Vagina (tissue), 2 donors: ENCODE measurements at regions not wholly inside any gene's neighbourhood (a gene's known extent, or its start where the extent isn't known, plus 50 kb on each side); places are given as distances from the start of the nearest gene placed in this dataset.

Experiments used
- DNase-seq, 2 donors: peaks; one replicate each; pipeline ENCODE4 v3.0.0-alpha.2; 2017; ENCODE audit errors: extremely low spot score in 2 of 2
- H3K27ac ChIP-seq: fragments of 200-600 bp; sonication (generic); one replicate; pipeline ENCODE4 v1.5.1; 2019
- H3K27me3 ChIP-seq: fragments of 200-600 bp; sonication (generic); one replicate; pipeline ENCODE4 v1.5.1; 2019
- H3K36me3 ChIP-seq, 2 donors: fragments of 200-600 bp; sonication (generic); one replicate each; pipeline ENCODE4 v1.5.1; 2017 to 2019
- H3K4me1 ChIP-seq: fragments of 200-600 bp; sonication (generic); one replicate; pipeline ENCODE4 v1.5.1; 2019
- H3K4me3 ChIP-seq, 2 donors: fragments of 200-600 bp; sonication (generic); 1 replicate in 1 of 2; 2 replicates in 1 of 2; pipeline ENCODE4 v1.5.1; 2016 to 2019
- H3K9me3 ChIP-seq: fragments of 200-600 bp; sonication (generic); one replicate; pipeline ENCODE4 v1.5.1; 2019
- POLR2A ChIP-seq, 2 donors: fragments of 450-650 bp; IDR thresholded peaks; one replicate each; pipeline ENCODE4 v1.6.1; 2017; ENCODE audit warnings: antibody characterized with exemption in 2 of 2, mild to moderate bottlenecking in 2 of 2, moderate library complexity in 2 of 2
- POLR2AphosphoS5 ChIP-seq, 2 donors: sonication (generic); formaldehyde crosslinking; IDR thresholded peaks; one replicate each; pipeline ENCODE4 v1.9.0; 2017; ENCODE audit warnings: antibody characterized with exemption in 2 of 2, mild to moderate bottlenecking in 2 of 2, low read depth in 1 of 2; ENCODE audit not compliant: insufficient read depth in 1 of 2
- intact Hi-C: fragments of 100-400 bp; cut with DNase I; formaldehyde crosslinking; loops from one replicate; pipeline ENCODE4 v1.15.1; 2023
- TF ChIP-seq, protein P1 (sequence below), 3 experiments: fragments of 450-650 bp in 2 of 3; fragments of 200-600 bp in 1 of 3; sonication (generic) in 1 of 3; IDR thresholded peaks; one replicate each; pipeline ENCODE4 v1.5.1; 2017 to 2019; ENCODE audit warnings: antibody characterized with exemption in 3 of 3, mild to moderate bottlenecking in 2 of 3, moderate library complexity in 2 of 3

DNA sequence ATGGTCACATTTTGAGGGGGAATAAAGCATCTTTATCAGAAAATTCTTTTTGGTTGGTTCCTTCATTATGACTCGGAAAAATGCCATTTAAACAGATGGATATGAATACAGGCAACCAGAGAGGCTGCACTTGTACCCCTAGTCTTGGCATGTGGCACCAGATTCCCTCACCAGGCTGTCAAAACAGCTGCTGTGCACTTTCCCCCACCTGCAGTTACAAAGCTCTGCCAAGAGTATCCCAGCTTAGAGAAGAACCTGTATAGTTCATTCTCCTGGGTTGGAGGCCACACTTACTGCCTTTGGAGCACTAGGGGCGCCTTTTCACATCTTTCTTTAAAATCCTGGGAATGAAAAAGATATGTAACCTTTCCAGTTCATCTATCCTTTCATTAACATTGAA is 190.3 kb downstream of the KIF2B start:
- H3K27ac ChIP-seq = no peak overlapping the region
- no peaks in the 10 kb centered on the region for H3K36me3 ChIP-seq
- DNase-seq = no peak
- H3K9me3 ChIP-seq = no peaks in the 10 kb centered on the region
- intact Hi-C loops = no loop called here
- no peaks in the 10 kb centered on the region for H3K27me3 ChIP-seq
- no peak for TF ChIP-seq POLR2A (IDR thresholded peaks at IDR 0.05)
- TF ChIP-seq, protein P1, sequence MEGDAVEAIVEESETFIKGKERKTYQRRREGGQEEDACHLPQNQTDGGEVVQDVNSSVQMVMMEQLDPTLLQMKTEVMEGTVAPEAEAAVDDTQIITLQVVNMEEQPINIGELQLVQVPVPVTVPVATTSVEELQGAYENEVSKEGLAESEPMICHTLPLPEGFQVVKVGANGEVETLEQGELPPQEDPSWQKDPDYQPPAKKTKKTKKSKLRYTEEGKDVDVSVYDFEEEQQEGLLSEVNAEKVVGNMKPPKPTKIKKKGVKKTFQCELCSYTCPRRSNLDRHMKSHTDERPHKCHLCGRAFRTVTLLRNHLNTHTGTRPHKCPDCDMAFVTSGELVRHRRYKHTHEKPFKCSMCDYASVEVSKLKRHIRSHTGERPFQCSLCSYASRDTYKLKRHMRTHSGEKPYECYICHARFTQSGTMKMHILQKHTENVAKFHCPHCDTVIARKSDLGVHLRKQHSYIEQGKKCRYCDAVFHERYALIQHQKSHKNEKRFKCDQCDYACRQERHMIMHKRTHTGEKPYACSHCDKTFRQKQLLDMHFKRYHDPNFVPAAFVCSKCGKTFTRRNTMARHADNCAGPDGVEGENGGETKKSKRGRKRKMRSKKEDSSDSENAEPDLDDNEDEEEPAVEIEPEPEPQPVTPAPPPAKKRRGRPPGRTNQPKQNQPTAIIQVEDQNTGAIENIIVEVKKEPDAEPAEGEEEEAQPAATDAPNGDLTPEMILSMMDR (IDR thresholded peaks at IDR 0.05) = no peak
- TF ChIP-seq POLR2AphosphoS5 (IDR thresholded peaks at IDR 0.05; ENCODE audit: insufficient read depth in 1 of 2, low read depth in 1 of 2) = no peak
- no peaks in the 10 kb centered on the region for H3K4me1 ChIP-seq
- no peak overlapping the region for H3K4me3 ChIP-seq

DNA sequence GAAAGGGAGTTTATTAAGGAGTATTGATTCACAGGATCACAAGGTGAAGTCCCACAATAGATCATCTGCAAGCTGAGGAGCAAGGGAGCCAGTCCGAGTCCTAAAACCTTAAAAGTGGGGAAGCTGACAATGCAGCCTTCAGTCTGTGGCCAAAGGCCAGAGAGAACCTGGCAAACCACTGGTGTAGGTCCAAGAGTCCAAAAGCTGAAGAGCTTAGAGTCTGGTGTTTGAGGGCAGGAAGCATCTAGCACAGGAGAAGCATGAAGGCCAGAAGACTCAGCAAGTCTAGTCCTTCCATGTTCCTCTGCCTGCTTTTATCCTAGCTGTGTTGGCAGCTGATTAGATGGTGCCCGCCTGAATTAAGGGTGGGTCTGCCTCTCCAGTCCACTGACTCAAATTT is 193.0 kb downstream of the KIF2B start:
- no peak overlapping the region for H3K27ac ChIP-seq
- no peaks in the 10 kb centered on the region for H3K9me3 ChIP-seq
- H3K4me1 ChIP-seq = no peaks in the 10 kb centered on the region
- no peak for DNase-seq
- no peak for TF ChIP-seq POLR2A (IDR thresholded peaks at IDR 0.05)
- TF ChIP-seq, protein P1 (IDR thresholded peaks at IDR 0.05) = no peak
- TF ChIP-seq POLR2AphosphoS5 (IDR thresholded peaks at IDR 0.05; ENCODE audit: insufficient read depth in 1 of 2, low read depth in 1 of 2) = no peak
- no peak overlapping the region for H3K4me3 ChIP-seq
- intact Hi-C loops = no loop called here
- no peaks in the 10 kb centered on the region for H3K36me3 ChIP-seq
- no peaks in the 10 kb centered on the region for H3K27me3 ChIP-seq

DNA sequence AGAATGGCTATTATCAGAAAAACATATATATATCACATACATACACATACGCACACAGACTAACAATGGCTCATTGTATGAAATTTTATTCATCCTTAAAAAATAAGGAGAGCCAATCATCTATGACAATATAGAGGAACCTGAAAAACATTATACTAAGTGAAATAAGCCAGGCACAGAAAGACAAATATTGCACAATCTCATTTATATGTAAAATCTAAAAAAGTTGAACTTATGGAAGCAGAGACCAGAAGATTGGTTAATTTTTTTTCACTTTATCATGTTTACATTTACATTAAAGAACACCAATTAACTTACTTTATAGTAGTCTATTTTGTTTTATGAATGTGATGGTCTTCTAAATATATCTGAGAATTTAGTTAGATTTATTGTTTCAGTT is 198.7 kb downstream of the KIF2B start:
- no peak for DNase-seq
- Histone ChIP-seq H3K27me3 (no peaks in the 10 kb centered on the region), H3K4me3 (no peak overlapping the region), H3K9me3 (no peaks in the 10 kb centered on the region), H3K4me1 (no peaks in the 10 kb centered on the region), H3K27ac (no peak overlapping the region), H3K36me3 (no peaks in the 10 kb centered on the region)
- intact Hi-C loops = no loop called here
- TF ChIP-seq POLR2AphosphoS5 (IDR thresholded peaks at IDR 0.05; ENCODE audit: insufficient read depth in 1 of 2, low read depth in 1 of 2) = no peak
- no peak for TF ChIP-seq POLR2A (IDR thresholded peaks at IDR 0.05)
- TF ChIP-seq, protein P1 (IDR thresholded peaks at IDR 0.05) = no peak

DNA sequence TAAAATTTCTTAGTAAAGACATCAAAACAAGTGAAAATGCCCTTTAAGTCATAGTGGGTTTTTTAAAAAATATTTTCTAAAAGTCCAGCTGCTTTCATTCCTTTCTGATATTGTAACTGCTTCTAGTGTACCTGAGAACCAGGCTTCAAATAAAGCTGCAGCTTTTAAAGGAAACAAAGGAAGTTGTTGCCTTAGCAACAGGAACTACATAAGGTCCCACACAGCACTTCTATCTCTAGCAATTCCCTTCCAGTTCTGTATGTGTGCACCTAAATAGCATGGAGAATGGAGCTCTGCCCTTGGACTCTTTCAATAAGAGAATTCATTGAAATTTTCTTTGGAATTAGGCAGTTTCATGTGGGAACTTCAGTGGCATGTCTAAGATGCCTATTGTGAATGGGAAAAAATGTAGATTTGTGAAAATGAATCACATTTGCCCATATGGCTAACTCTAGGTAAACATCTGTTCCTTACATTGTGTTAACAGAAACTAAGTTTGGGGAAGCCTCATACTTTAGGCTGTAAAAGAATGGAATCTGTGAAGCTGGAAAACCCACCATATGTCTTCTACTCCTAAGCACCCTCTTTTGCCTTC is 206.4 kb downstream of the KIF2B start:
- H3K4me3 ChIP-seq = no peak overlapping the region
- no peak overlapping the region for H3K27ac ChIP-seq
- intact Hi-C loops = no loop called here
- DNase-seq = no peak
- no peaks in the 10 kb centered on the region for H3K27me3 ChIP-seq
- no peaks in the 10 kb centered on the region for H3K9me3 ChIP-seq
- TF ChIP-seq POLR2A (IDR thresholded peaks at IDR 0.05) (no peak), POLR2AphosphoS5 (IDR thresholded peaks at IDR 0.05; ENCODE audit: insufficient read depth in 1 of 2, low read depth in 1 of 2) (no peak)
- TF ChIP-seq, protein P1 (IDR thresholded peaks at IDR 0.05) = no peak
- H3K4me1 ChIP-seq = no peaks in the 10 kb centered on the region
- no peaks in the 10 kb centered on the region for H3K36me3 ChIP-seq

DNA sequence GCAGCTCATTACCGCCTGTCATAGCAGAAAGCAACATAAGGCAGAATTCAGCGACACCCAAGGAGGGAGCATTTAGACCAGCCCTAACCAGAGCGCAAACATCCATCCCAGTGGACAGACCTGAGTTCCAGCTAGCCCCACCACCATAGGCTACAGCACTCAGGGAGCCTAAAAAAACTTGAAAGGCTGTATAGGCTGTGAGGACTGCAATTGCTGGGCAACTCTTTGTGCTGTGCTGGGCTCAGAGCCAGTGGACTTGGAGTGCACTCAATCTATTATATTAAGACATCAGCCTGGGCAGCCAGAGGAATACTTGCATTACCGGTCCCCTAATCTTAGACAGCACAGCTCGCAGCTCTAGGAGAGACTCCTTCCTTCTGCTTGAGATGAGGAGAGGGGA is 207.3 kb downstream of the KIF2B start:
- Histone ChIP-seq H3K9me3 (no peaks in the 10 kb centered on the region), H3K36me3 (no peaks in the 10 kb centered on the region), H3K27ac (no peak overlapping the region), H3K27me3 (no peaks in the 10 kb centered on the region), H3K4me3 (no peak overlapping the region), H3K4me1 (no peaks in the 10 kb centered on the region)
- TF ChIP-seq POLR2AphosphoS5 (IDR thresholded peaks at IDR 0.05; ENCODE audit: insufficient read depth in 1 of 2, low read depth in 1 of 2) (no peak), POLR2A (IDR thresholded peaks at IDR 0.05) (no peak)
- TF ChIP-seq, protein P1 (IDR thresholded peaks at IDR 0.05) = no peak
- intact Hi-C loops = no loop called here
- DNase-seq = no peak
